GM19324 (cell line): ENCODE measurements at regions not wholly inside any gene's neighbourhood (a gene's known extent, or its start where the extent isn't known, plus 50 kb on each side); places are given as distances from the start of the nearest gene placed in this dataset.
A peak's percentile ranks its signal among the peaks of the same experiment; 100 is the strongest.

ENCODE experiments used
- ATAC-seq: cut with Tn5 transposase; IDR thresholded peaks from one replicate; pipeline ENCODE4 v1.9.1; 2021; ENCODE audit warnings: mild to moderate bottlenecking, moderate library complexity; ENCODE audit not compliant: unreplicated experiment, low FRiP score

GRCh38 chr2:180124273-180125139, 117.4 kb upstream of the CWC22 start:
- peak; percentile 57 for ATAC-seq

GRCh38 chr2:180122874-180123273, 115.8 kb upstream of the CWC22 start:
- no peak for ATAC-seq

GRCh38 chr2:180115675-180116074, 108.6 kb upstream of the CWC22 start:
- ATAC-seq: no peak

- ATAC-seq: no peak
Measured at GRCh38 chr2:180115269-180115668, 108.2 kb upstream of the CWC22 start.

- no peak for ATAC-seq
Measured at GRCh38 chr2:180111901-180112300, 104.8 kb upstream of the CWC22 start.

- no peak for ATAC-seq
Measured at GRCh38 chr2:180110469-180110868, 103.4 kb upstream of the CWC22 start.

- ATAC-seq: no peak
Measured at GRCh38 chr2:180101846-180102245, 94.7 kb upstream of the CWC22 start.

GRCh38 chr2:180099308-180099707, 92.2 kb upstream of the CWC22 start:
- ATAC-seq: no peak

GRCh38 chr2:180085144-180085543, 78.0 kb upstream of the CWC22 start:
- ATAC-seq: no peak

- ATAC-seq: no peak
Measured at GRCh38 chr2:180077295-180077906, 70.3 kb upstream of the CWC22 start.

GRCh38 chr2:180075870-180076269, 68.8 kb upstream of the CWC22 start:
- no peak for ATAC-seq

- no peak for ATAC-seq
Measured at GRCh38 chr2:180071797-180072196, 64.7 kb upstream of the CWC22 start.

GRCh38 chr2:180063494-180064092, 56.5 kb upstream of the CWC22 start:
- ATAC-seq: no peak

GRCh38 chr2:180062178-180062577, 55.1 kb upstream of the CWC22 start:
- ATAC-seq: no peak

GRCh38 chr2:180061546-180061945, 54.4 kb upstream of the CWC22 start:
- ATAC-seq: no peak

GRCh38 chr2:180061085-180061484, 54.0 kb upstream of the CWC22 start:
- no peak for ATAC-seq

- no peak for ATAC-seq
Measured at GRCh38 chr2:180058993-180059392, 51.9 kb upstream of the CWC22 start.

- no peak for ATAC-seq
Measured at GRCh38 chr2:180057706-180058412, 50.8 kb upstream of the CWC22 start.
